Brain microvascular endothelial cell (primary cell): ENCODE measurements at regions not wholly inside any gene's neighbourhood (a gene's known extent, or its start where the extent isn't known, plus 50 kb on each side); places are given as distances from the start of the nearest gene placed in this dataset.

Experiments
- DNase-seq: peaks from one replicate; pipeline ENCODE4 v3.0.0-alpha.2; 2020
- H3K27ac ChIP-seq: fragments of 250-450 bp; sonication (Bioruptor Pico); 2 replicates; pipeline ENCODE4 v1.5.1; 2020; ENCODE audit warnings: mild to moderate bottlenecking, moderate library complexity
- H3K27me3 ChIP-seq: fragments of 250-450 bp; sonication (Bioruptor Pico); replicated peaks from 2 replicates; pipeline ENCODE4 v1.5.1; 2020; ENCODE audit warnings: mild to moderate bottlenecking
- H3K36me3 ChIP-seq: fragments of 250-450 bp; sonication (Bioruptor Pico); replicated peaks from 2 replicates; pipeline ENCODE4 v1.5.1; 2020; ENCODE audit warnings: mild to moderate bottlenecking
- H3K4me3 ChIP-seq: 2 replicates; pipeline ENCODE4 v1.5.1; 2011; ENCODE audit warnings: low read depth, mild to moderate bottlenecking, control low read depth, low read length, moderate library complexity
- in situ Hi-C: cut with HindIII; loops from 2 replicates; pipeline ENCODE4 v1.10.0; 2017; ENCODE audit warnings: low sequenced_read_pairs, low pct_ligation_motif_present
- TF ChIP-seq, protein P1 (sequence below): IDR thresholded peaks from 2 replicates; pipeline ENCODE4 v1.5.1; 2011; ENCODE audit warnings: low read depth, mild to moderate bottlenecking, moderate library complexity, low read length, control low read depth, inconsistent platforms; ENCODE audit errors: missing control alignments

GRCh38 chr4:81743731-81744435 is 272.2 kb upstream of the RASGEF1B start:
- H3K27ac ChIP-seq = no peak overlapping the region
- in situ Hi-C loops = no loop called here
- H3K27me3 ChIP-seq = no peaks in the 10 kb centered on the region
- TF ChIP-seq, protein P1, sequence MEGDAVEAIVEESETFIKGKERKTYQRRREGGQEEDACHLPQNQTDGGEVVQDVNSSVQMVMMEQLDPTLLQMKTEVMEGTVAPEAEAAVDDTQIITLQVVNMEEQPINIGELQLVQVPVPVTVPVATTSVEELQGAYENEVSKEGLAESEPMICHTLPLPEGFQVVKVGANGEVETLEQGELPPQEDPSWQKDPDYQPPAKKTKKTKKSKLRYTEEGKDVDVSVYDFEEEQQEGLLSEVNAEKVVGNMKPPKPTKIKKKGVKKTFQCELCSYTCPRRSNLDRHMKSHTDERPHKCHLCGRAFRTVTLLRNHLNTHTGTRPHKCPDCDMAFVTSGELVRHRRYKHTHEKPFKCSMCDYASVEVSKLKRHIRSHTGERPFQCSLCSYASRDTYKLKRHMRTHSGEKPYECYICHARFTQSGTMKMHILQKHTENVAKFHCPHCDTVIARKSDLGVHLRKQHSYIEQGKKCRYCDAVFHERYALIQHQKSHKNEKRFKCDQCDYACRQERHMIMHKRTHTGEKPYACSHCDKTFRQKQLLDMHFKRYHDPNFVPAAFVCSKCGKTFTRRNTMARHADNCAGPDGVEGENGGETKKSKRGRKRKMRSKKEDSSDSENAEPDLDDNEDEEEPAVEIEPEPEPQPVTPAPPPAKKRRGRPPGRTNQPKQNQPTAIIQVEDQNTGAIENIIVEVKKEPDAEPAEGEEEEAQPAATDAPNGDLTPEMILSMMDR = no peak
- H3K4me3 ChIP-seq = no peak overlapping the region
- no peak for DNase-seq
- no peaks in the 10 kb centered on the region for H3K36me3 ChIP-seq

- H3K4me3 ChIP-seq = no peak overlapping the region
- in situ Hi-C loops = no loop called here
- DNase-seq = no peak
- TF ChIP-seq, protein P1 = no peak
- H3K27me3 ChIP-seq = no peaks in the 10 kb centered on the region
- no peak overlapping the region for H3K27ac ChIP-seq
- H3K36me3 ChIP-seq = no peaks in the 10 kb centered on the region
Measured at GRCh38 chr4:81740487-81740886, 268.8 kb upstream of the RASGEF1B start.

- DNase-seq = no peak
- TF ChIP-seq, protein P1 = no peak
- H3K27ac ChIP-seq = no peak overlapping the region
- in situ Hi-C loops = no loop called here
- H3K36me3 ChIP-seq = no peaks in the 10 kb centered on the region
- H3K27me3 ChIP-seq = no peaks in the 10 kb centered on the region
- no peak overlapping the region for H3K4me3 ChIP-seq
Measured at GRCh38 chr4:81738891-81739290, 267.2 kb upstream of the RASGEF1B start.

DNA sequence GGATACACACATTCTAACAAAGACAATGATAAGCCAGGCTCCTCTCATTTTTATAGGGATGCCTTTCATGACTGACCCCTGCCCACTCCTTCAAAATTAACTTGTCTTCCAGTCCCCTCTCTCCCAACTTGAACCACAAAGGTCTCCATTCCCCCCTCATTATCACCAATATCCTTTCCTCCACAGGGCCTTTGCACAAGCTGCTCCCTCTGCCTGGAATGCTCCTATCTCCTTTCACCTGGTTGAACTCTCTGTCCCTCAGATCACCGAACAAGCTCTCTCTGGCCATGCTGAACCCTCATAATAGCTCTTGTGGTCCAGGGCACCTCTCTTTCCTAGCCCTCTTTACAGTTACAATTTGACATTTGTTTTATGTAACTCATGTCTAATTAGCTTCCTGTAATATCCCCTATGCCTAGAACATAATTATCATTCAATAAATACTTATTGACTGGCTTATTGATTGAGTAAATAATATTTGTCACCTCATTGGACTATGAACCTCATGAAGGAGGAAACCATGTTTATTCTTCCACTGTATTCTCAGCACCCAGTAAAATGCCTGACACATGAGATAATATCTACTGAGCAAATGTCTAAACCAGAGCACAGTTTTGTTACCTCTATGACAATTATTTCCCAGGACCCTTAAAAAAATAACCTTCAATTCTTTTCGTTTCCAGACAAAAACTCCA is 266.3 kb upstream of the RASGEF1B start:
- DNase-seq = no peak
- no peak overlapping the region for H3K4me3 ChIP-seq
- no peak overlapping the region for H3K27ac ChIP-seq
- in situ Hi-C loops = no loop called here
- no peaks in the 10 kb centered on the region for H3K27me3 ChIP-seq
- TF ChIP-seq, protein P1 = no peak
- H3K36me3 ChIP-seq = no peaks in the 10 kb centered on the region

GRCh38 chr4:81736324-81736723 is 264.6 kb upstream of the RASGEF1B start:
- no peak for DNase-seq
- H3K4me3 ChIP-seq = no peak overlapping the region
- no peaks in the 10 kb centered on the region for H3K27me3 ChIP-seq
- no peak overlapping the region for H3K27ac ChIP-seq
- TF ChIP-seq, protein P1 = no peak
- H3K36me3 ChIP-seq = no peaks in the 10 kb centered on the region
- in situ Hi-C loops = no loop called here
